Stomach (tissue), 8 donors: ENCODE measurements at regions not wholly inside any gene's neighbourhood (a gene's known extent, or its start where the extent isn't known, plus 50 kb on each side); places are given as distances from the start of the nearest gene placed in this dataset.
A peak's percentile ranks its signal among the peaks of the same experiment; 100 is the strongest.
"Not testable (repeated sequence)": the region's sequence is repeated elsewhere in the genome, so short reads cannot be mapped to it uniquely, and the experiment has no call there.

Source experiments
- DNase-seq, 2 donors: peaks; one replicate each; pipeline versions ENCODE4 v3.0.0 to v3.0.0-alpha.2; 2013 to 2019
- H3K27ac ChIP-seq, 5 donors: fragments of 200-600 bp in 4 of 5; sonication (generic) in 4 of 5; one replicate each; pipeline ENCODE4 v1.5.1; 2013 to 2019; ENCODE audit warnings: mild to moderate bottlenecking in 1 of 5, moderate library complexity in 1 of 5
- H3K27me3 ChIP-seq, 3 donors: fragments of 200-600 bp; sonication (generic); one replicate each; pipeline ENCODE4 v1.5.1; 2017 to 2019; ENCODE audit warnings: mixed run types in 1 of 3
- H3K36me3 ChIP-seq, 4 donors: fragments of 200-600 bp; sonication (generic); 1 replicate in 3 of 4; 2 replicates in 1 of 4; pipeline ENCODE4 v1.5.1; 2016 to 2019
- H3K4me1 ChIP-seq, 4 donors: fragments of 200-600 bp; sonication (generic); one replicate each; pipeline ENCODE4 v1.5.1; 2016 to 2019
- H3K4me3 ChIP-seq, 4 donors: fragments of 200-600 bp; sonication (generic) in 3 of 4; one replicate each; pipeline ENCODE4 v1.5.1; 2016 to 2019; ENCODE audit warnings: mild to moderate bottlenecking in 1 of 4
- H3K9me3 ChIP-seq, 4 donors: fragments of 200-600 bp; sonication (generic); one replicate each; pipeline ENCODE4 v1.5.1; 2016 to 2019
- EP300 ChIP-seq: sonication (generic); formaldehyde crosslinking; IDR thresholded peaks from one replicate; pipeline ENCODE4 v1.6.1; 2017; ENCODE audit warnings: antibody characterized with exemption
- POLR2A ChIP-seq, 4 donors: fragments of 450-650 bp; IDR thresholded peaks; one replicate each; pipeline ENCODE4 v1.6.1; 2016; ENCODE audit warnings: antibody characterized with exemption in 4 of 4, control low read depth in 2 of 4, mild to moderate bottlenecking in 1 of 4, moderate library complexity in 1 of 4
- POLR2AphosphoS5 ChIP-seq, 3 donors: sonication (generic); formaldehyde crosslinking; IDR thresholded peaks; one replicate each; pipeline ENCODE4 v1.6.1; 2016; ENCODE audit warnings: antibody characterized with exemption in 3 of 3
- WGBS, 5 donors: extraction: QIAGEN DNeasy Blood & Tissue Kit in 3 of 5; methylation state at CpG; one replicate each; pipeline versions ENCODE4 v1.1.5 to v1.1.7; 2013 to 2018; 5-methylcytosine and 5-hydroxymethylcytosine counted together
- intact Hi-C: fragments of 100-400 bp; cut with DNase I; formaldehyde crosslinking; loops from one replicate; pipeline ENCODE4 v1.15.1; 2023; ENCODE audit warnings: low total_unique reads
- TF ChIP-seq, protein P1 (sequence below), 7 experiments: fragments of 450-650 bp in 4 of 7; fragments of 200-600 bp in 3 of 7; sonication (generic) in 3 of 7; IDR thresholded peaks; one replicate each; pipeline ENCODE4 v1.5.1; 2016 to 2019; ENCODE audit warnings: antibody characterized with exemption in 7 of 7, control low read depth in 2 of 7, mild to moderate bottlenecking in 1 of 7
- donor health status: healthy with polysubstance abuse.
- donor health status: Bipolar disorder and iron deficiency.
- donor health status: healthy.

DNA sequence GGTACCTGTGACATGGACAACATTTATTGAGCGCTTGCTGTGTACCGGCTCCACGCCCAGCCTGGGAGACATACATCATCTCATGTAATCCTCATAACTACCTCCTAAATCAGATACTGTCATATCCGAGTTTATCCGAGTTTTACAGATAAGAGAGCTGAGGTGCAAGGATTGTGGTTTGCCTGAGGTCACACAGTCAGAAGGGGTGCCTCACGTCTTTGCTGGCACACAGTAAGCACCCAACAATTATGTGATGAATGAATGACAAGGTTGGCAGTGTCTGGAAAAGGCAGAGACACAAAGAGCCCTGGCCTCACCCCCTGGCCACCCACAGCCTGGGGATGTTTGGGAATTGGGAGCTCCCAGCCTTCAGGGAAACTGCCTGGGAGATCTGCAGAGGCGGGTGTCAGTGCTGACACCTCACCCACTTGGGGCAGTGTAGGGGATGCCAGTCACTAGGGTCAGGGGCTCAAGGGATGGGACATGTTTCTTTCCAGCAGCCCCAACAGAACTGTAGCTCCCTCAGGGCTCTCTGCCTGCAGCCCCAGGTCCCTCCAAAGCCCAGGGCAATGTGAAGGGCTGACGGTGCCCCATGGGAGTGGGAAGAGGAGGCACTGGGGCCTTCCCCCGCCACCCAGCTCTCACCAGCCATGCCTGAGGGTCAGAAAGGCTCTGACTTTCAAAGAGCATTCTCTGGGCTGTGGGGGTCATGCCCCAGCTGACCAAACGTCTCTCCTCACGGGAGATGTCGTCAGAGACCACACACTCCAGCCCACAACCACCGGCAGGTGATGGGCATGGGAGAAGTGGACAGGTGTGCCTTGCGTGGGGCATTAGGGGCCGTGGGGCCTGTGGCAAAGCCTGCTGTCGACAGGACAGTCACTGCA is 157.5 kb downstream of the ZFP36L2 start:
- H3K4me1 ChIP-seq, result peaks cover 6 to 39% (median 21%) of the 10 kb centered on the region in 4 donors
- H3K4me3 ChIP-seq, result no peak overlapping the region
- no peaks in the 10 kb centered on the region for H3K36me3 ChIP-seq
- TF ChIP-seq POLR2A (IDR thresholded peaks at IDR 0.05) (no peak), EP300 (no peak), POLR2AphosphoS5 (IDR thresholded peaks at IDR 0.05) (no peak)
- TF ChIP-seq, protein P1, sequence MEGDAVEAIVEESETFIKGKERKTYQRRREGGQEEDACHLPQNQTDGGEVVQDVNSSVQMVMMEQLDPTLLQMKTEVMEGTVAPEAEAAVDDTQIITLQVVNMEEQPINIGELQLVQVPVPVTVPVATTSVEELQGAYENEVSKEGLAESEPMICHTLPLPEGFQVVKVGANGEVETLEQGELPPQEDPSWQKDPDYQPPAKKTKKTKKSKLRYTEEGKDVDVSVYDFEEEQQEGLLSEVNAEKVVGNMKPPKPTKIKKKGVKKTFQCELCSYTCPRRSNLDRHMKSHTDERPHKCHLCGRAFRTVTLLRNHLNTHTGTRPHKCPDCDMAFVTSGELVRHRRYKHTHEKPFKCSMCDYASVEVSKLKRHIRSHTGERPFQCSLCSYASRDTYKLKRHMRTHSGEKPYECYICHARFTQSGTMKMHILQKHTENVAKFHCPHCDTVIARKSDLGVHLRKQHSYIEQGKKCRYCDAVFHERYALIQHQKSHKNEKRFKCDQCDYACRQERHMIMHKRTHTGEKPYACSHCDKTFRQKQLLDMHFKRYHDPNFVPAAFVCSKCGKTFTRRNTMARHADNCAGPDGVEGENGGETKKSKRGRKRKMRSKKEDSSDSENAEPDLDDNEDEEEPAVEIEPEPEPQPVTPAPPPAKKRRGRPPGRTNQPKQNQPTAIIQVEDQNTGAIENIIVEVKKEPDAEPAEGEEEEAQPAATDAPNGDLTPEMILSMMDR (IDR thresholded peaks at IDR 0.05), result no peak
- 81 to 86% (median 83%) methylated on average over 12 to 16 of the region's 16 CpGs for WGBS, 5 donors
- peak; percentile 10 to 19 for DNase-seq
- no peaks in the 10 kb centered on the region for H3K9me3 ChIP-seq
- intact Hi-C loops, result no loop called here
- no peak overlapping the region for H3K27ac ChIP-seq
- no peaks in the 10 kb centered on the region for H3K27me3 ChIP-seq

DNA sequence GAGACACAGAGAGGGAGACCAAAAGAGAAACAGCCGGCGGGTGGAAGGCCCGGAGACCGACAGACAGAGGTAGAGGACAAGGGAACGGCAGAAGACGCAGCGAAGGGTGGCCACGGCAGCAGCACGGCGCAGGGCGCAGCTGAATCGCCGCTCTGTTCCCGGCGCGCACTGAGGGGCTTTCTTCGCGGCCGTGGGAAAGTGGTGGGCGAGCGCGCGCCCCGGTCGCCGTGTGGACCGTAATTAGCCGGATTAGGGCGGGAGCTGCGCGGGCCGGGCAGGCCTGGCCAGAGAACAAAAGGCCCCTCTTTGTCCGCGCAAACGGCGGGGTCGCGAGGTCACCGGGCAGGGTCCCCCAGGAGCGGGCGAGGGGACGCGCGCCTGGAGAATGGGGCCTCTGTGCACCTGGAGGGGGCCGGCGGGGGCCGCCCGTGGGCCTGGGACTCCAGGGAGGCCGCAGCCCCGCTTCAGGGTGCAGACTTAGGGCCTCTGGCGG is 158.3 kb downstream of the ZFP36L2 start:
- H3K36me3 ChIP-seq, result no peaks in the 10 kb centered on the region
- peak; percentile 22 to 69 for DNase-seq
- 81 to 91% (median 84%) methylated on average over 50 to 51 of the region's 51 CpGs for WGBS, 5 donors
- no peaks in the 10 kb centered on the region for H3K9me3 ChIP-seq
- peaks cover 6 to 31% (median 18%) of the 10 kb centered on the region in 4 donors for H3K4me1 ChIP-seq
- H3K27ac ChIP-seq, result no peak overlapping the region
- no peaks in the 10 kb centered on the region for H3K27me3 ChIP-seq
- TF ChIP-seq EP300 (no peak), POLR2A (IDR thresholded peaks at IDR 0.05) (no peak), POLR2AphosphoS5 (IDR thresholded peaks at IDR 0.05) (no peak)
- TF ChIP-seq, protein P1 (IDR thresholded peaks at IDR 0.05), result no peak
- intact Hi-C loops, result no loop called here
- no peak overlapping the region for H3K4me3 ChIP-seq

DNA sequence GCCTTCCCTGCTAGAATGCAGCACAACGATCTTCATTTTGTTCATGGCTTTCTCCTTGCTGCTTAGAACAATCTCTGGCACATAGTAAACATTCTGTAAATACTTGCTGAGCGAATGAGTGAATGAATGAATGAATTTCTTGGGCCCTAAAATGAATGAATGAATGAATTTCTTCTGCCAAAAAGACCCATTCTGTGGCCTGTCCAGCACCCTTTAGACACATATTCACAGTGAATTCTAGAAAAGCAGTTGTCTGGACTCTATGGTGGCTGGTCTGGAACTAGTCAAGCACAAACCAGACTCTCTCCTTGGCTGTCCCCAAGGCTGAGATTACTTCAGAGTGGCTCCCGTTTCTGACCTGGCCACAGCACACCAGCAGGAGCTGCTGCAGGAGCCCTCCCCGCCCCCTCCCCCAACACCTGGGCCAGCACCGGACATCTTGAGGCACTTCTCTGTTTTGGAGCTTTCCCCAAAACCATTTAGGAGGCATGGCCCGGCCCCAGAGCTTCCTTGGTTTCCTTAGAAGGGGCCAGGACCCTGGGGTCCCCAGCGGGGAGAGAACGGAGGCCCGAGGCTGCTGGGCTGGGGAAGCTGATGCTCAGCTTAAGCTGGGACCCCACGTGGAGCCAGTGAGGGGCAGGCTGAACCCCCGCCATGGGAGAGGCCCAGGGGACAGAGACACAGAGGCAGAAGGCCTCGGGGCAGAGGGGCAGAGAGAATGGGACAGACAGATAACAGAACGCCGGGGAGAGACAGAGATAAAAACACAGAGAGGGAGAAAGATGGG is 159.0 kb downstream of the ZFP36L2 start:
- Histone ChIP-seq H3K27me3 (no peaks in the 10 kb centered on the region), H3K9me3 (no peaks in the 10 kb centered on the region), H3K27ac (no peak overlapping the region), H3K4me3 (no peak overlapping the region), H3K4me1 (peaks cover 6 to 30% (median 18%) of the 10 kb centered on the region in 4 donors), H3K36me3 (no peaks in the 10 kb centered on the region)
- TF ChIP-seq POLR2AphosphoS5 (IDR thresholded peaks at IDR 0.05) (no peak), POLR2A (IDR thresholded peaks at IDR 0.05) (no peak), EP300 (no peak)
- TF ChIP-seq, protein P1 (IDR thresholded peaks at IDR 0.05), result no peak
- intact Hi-C loops, result no loop called here
- peak; percentile 7 to 16 for DNase-seq
- 83 to 93% (median 89%) methylated on average over 11 to 14 of the region's 14 CpGs for WGBS, 5 donors

DNA sequence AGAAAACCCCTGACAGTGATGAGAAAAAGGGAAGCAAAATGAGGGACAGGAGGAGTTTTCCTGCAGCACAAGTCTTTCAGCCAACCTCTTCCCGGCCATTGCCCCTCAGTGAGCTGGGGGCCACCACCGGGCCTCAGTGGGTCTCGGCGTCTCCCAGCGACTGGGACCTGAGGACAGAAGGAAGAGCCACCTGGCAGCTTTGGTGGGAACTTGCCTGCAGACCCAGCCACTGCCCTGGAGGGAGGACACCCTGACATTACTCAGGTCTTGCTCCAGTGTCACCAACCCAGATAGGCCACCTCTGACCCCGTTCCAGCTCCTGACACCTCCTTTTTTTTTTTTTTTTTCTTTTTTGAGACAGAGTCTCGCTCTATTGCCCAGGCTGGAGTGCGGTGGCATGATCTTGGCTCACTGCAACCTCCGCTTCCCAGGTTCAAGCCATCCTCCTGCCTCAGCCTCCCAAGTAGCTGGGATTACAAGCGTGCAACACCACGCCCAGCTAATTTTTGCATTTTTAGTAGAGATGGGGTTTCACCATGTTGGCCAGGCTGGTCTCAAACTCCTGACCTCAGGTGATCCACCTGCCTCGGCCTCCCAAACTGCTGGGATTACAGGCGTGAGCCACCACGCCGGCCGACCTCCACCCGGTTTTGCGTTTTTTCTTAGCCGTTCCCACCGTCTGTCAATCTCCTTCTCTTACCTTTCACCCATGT is 159.7 kb downstream of the ZFP36L2 start:
- H3K4me3 ChIP-seq, H3K9me3 ChIP-seq, intact Hi-C loops, H3K27ac ChIP-seq, H3K27me3 ChIP-seq, H3K36me3 ChIP-seq: not testable (repeated sequence)
- WGBS, 5 donors, result 90 to 96% (median 93%) methylated on average over 20 of the region's 20 CpGs
- peaks cover 6 to 23% (median 15%) of the 10 kb centered on the region in 4 donors for H3K4me1 ChIP-seq
- DNase-seq, result peak in 1 of 2 donors; percentile 5
